Amniotic epithelial cell (primary cell): ENCODE measurements at regions not wholly inside any gene's neighbourhood (a gene's known extent, or its start where the extent isn't known, plus 50 kb on each side); places are given as distances from the start of the nearest gene placed in this dataset.
A peak's percentile ranks its signal among the peaks of the same experiment; 100 is the strongest.

Experiments used
- DNase-seq: peaks from one replicate; pipeline ENCODE4 v3.0.0-alpha.2; 2010; ENCODE audit warnings: low read depth

DNA sequence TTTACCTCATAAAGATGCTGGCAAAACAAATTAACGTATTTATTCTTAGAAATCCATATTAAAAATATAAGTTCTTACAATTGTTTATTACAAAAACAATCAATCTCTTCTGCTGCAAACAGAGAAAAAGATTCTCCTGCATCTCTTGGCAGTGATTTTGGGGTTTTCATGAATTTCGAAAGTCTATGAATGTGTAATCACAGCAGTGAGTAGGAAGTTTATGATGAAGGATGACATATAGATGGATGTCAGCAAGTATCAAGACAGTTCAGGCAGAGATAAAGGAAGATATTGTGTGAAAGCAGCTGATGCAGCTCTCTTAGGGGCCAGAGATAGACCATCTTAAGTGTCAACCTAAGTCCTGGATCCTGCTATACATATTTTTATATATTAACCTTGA is 196.9 kb upstream of the BANK1 start:
- DNase-seq, result peak; percentile 38

DNA sequence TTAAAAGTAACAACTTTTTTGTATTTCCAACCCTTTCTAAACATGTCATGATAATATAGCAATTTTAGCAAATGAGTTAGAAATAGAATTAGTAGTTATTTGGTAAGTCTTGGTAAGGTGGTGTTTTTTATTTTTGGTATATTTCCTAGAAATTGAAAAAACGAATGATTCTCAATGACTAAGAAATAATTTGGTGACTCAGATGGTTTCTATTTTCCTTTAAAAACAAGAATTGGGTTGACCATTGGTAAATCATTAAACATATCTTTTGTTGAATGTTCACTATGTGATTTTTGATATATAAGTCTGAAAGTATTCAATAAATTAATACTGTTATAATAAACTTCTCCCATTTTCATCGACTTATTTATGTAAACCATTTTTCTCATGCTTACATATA is 206.2 kb upstream of the BANK1 start:
- no peak for DNase-seq

GRCh38 chr4:101563126-101563525 is 215.8 kb upstream of the PPP3CA start:
- peak; percentile 65 for DNase-seq

DNA sequence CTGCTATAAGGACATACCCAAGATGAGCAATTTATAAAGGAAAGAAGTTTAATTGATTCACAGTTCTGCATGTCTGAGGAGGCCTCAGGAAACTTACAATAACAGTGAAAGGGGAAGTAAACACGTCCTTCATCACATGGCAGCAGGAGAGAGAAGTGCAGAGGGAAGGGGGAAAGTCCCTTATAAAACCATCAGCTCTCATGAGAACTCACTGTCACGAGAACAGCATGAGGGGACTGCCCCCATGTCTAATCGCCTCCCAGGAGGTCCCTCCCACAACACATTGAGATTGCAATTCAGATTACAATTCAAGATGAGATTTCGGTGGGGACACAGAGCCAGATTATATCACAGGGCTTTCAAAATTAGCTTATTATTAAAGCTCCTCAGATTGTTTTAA is 209.5 kb upstream of the PPP3CA start:
- no peak for DNase-seq

DNA sequence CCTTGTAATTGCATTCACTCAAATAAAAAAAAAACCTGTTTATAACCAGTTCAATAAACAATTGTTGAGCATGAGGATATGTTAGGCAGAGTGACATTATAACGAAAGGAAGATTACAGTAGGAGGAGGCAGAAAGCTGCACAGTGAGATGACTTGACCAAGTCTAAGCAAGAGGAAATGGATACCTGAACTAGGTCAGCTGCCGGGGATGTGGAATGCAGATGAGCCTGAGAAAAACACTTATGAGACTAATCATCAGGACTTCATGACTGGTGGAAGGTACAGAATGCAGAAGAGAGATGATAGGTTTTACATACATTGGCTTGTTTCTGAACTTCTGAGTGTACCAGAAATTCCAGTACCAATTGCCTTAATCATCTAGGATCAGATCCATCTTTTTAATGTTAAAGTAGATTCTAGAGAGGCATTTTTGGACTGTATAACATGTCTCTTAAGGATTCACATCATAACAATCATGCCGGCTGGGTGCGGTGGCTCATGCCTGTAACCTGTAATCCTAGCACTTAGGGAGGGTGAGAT is 208.1 kb upstream of the PPP3CA start:
- DNase-seq, result no peak

DNA sequence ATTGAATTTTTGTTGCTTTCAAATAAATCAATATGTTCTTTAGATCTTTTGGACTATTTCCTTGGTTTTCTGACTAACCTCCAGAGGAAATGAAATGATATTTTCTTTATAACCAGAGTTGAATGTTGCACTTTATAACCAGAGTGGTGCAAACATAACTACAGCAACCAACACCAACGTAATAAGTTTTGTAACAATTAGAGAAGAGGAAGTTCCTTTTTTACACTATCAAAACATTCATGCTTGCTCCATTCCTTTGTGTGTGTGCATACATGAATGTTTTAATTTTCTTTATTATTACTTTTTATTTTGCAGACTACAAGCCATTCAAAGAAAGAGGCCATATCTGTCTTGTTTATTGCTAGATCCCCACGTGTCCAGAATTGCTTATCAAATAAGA is 193.0 kb upstream of the PPP3CA start:
- no peak for DNase-seq

DNA sequence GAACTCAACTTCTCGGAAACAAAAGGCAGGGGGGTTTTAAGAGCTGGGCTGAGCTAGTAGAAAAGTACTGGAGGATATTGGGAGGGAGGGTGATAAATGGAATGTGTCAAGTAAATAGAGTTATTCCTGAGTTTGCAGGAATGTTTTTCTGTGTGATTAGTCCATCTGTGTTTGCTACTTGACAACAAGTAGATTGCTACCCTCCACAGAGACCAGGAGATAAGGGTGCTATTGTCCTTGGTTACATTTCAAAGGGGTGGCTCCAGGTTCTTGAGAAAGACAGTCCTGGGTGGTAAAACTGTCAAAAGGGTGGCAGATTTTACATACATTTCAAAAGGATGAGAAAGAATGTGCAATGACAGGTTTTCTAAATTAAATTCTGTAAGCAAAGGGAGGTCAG is 181.2 kb upstream of the PPP3CA start:
- peak; percentile 6 for DNase-seq

DNA sequence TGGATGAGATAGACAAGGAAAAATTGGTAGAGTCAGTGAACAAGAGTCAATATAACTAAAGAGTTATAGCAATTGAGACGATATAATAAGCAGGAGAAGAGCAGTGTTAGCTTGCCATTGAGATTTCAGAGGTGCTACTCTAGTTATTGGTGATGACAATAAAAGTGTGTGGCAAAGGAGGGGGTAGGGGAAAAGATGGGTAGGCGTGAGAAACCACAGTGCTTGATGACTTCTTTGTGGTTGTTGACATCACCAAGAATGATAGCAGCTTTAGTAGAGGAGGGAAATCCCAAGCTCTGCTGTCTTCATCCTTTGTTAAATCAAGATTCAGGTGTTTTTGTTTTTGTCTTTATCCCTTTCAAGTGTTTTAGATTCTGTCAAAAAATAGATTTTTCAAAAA is 179.9 kb upstream of the PPP3CA start:
- peak; percentile 8 for DNase-seq

DNA sequence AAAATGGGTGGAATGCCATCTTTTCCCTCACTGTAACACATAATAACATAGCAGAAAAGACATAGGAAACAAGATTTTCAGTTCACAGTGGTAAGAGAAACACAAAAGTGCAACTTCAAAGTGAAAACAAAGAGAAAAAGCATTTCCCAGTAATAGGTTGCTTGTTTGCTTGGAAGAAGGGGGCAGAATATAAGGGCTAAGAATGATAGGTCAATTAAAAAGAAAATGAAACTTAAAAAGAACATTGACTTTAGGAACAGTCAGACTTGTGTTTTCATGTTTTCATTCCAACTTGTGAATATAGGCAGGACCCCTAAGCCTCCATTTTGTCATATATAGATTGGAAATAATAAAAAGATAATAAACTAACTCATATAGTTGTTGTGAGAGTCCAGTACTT is 168.2 kb upstream of the PPP3CA start:
- DNase-seq, result no peak

DNA sequence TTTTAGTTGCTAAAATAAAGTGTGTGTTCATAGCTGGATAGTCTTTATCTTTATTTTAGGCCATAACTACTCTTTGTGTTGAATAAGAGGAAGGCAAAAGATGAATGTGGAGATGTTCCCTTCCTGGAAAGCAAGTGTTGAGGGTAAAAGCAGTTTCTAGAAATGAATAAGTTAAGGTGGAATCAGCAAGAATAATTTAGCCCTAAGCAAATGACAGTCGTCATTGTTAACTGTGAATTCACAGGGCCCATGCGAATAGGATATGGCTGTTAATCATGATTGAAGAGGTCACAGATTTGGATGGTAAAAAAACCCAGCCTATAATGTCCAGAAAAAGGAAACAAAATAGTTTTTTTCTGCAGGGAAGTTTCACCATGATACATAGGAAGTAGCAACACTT is 167.8 kb upstream of the PPP3CA start:
- no peak for DNase-seq

DNA sequence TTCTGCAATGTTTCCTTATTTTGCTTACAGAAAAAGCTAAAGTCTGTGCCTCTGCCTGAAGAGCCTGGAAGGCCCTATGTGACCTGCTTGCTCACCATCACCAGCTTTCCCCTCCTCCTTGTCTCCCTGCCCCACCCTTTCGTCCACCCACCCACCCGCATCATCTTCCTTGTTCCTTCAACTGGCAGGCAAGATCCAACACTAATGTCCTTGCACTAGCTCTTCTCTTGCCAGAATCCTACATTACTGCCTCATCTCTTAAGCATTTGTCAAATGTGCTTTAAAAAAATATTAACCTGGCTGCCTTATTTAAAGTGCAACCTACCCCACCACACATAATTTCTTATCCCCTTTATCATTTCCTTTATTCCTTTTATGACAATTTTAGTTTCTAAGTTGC is 165.1 kb upstream of the PPP3CA start:
- DNase-seq, result no peak

GRCh38 chr4:101501421-101501820 is 154.1 kb upstream of the PPP3CA start:
- peak; percentile 74 for DNase-seq

DNA sequence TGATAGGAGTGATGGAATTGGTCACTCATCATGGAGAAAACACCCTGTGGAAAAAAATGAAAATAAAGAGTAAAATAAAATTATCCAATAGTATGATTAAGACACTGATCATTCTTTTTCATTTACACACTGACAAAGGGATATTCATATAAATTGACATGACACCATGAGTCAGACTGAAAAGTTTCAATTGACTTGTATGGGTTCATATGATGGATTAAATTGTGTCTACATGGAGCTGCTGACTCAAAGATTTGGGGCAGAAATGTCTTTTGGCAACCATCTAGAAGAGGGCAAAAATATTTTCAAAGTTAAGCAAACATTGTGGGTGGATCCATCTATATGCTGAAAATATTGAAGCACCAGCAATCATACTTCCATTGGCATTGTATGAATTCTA is 153.4 kb upstream of the PPP3CA start:
- no peak for DNase-seq

- DNase-seq, result no peak
These were observed 127.9 kb upstream of the PPP3CA start for GRCh38 chr4:101475246-101475645.

GRCh38 chr4:101471201-101471600 is 123.9 kb upstream of the PPP3CA start:
- peak; percentile 4 for DNase-seq

DNA sequence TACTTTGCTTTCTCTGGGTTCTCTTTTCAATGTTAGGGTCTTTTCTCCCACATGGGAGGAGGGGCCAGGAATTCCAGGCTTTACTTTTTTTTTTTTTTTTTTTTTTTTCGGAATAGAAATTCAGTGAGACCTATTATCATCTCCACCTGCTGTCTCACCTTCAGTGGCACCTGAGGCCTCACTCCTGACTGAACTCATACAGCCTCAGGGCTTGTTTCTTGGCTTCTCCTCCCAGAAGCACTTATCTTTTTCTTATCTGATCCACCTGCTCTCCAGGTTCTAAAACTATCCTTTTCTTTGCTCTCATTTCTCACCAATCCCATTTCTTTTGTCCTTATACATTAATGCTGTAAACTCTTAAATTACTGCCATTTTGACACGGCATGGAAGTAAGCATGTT is 117.3 kb upstream of the PPP3CA start:
- DNase-seq, result no peak

GRCh38 chr4:101458914-101459313 is 111.6 kb upstream of the PPP3CA start:
- DNase-seq, result peak; percentile 47

DNA sequence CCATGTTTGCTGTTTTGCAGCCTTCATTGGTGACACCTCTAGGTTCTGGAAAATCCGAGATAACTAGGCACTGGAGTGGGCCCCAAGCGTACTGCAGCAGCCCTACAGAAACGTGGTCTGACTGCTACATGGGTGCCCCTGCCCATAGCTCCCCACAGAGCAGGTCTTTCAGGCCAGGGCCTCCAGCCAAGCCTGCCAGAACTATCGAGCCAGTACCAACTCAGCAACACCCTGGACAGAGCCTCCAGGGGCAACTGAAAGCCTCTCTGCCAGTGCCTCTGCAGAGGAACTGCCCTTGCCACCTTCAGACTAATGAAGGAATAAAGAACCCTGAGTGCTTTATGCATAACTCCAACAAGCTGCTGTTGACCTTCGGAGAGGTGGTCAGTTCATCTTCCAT is 111.1 kb upstream of the PPP3CA start:
- no peak for DNase-seq

DNA sequence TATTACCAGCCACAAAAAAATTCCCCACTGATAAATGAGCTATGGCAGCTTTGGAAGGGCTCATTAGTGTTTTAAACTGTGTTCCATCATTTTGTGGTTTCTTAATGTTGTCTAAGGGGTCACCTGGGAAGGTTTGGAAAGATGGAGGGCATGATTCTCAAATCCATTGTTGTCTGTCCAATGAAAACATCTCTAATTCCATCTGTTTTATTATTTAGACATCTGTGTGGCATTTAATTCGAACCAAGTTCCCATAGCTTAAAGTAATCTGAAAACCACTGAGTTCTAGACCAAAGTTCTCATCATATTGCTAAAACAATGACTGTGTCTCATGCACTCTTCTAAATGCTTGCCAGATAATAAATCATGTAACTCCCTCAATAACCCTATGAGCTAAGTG is 103.8 kb upstream of the PPP3CA start:
- DNase-seq, result peak; percentile 3

GRCh38 chr4:101441446-101441845 is 94.1 kb upstream of the PPP3CA start:
- no peak for DNase-seq

DNA sequence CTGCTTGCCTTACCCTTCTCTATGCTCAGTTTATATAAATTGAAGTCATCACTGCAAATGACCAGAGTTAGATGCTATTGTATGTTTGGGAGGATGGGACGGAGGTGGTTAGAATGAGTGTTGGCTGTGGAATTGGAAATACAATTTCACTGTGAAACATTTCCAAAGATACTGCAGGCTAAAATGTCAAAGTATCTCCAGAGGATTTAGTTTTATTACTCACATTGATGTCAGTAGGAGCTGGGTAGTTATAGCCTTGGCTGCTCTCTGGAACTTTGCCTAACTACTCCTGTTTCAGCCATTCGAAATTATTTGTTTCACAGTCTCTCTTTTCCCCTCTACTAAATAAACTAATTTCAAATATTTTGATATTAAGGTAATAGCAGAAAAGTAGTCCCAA is 92.6 kb upstream of the PPP3CA start:
- no peak for DNase-seq

DNA sequence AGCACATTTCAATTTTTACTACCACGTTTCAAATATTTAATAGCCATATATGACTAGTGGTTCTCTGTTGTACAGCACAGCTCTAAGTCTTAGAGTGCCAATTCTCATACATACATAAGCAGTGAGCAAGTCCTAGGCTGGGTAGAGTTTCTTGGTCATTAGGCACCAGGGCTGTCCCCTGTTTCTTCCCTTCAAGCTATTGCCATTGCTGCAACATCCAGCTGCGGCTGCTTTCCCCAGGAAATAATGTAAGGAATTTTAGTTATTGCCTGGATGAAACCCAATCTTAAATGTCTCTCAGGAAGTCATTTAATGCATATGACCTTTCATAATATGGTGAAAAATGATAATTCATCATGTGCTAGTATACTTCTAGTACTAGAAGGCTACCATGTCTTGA is 74.1 kb upstream of the PPP3CA start:
- DNase-seq, result no peak

GRCh38 chr4:101420661-101421060 is 73.3 kb upstream of the PPP3CA start:
- DNase-seq, result no peak

DNA sequence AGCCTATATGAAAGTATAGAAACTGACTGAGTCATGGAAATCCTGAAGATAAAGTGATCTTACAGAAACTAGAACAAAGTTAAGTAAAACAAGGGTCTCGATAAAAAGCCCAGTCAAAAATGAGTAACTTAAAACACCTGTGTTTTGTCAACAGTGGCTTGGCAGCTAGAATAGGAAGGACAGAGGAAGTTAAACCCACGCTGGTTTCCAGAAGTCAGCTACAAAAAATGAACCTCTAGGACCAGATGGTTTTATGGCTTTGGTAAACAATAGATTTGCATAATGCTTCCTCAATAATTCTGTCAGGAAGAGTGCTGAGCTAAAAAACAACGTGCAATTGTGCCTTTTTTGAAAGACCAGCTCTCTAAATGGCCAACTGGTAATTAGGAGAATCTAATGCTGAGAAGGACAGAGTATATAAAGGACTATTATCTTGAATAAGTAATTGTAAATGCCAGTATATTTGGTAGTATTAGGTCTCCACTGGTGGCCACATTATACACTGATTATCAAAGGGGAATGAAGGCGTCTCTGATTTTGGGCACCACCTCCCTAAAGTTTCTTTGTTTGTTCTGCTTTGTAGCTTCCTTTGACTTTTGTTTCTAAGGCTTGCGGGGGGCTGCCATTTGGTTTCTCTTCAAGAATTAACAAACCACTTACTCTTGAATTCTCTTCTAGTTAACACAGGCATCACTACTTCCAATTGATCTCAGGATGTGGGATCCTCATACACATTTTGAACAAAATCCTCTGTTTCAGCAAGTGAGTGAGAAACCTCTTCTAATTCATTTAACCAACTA is 72.2 kb upstream of the PPP3CA start:
- DNase-seq, result peak; percentile 13
